ENCODE measurements at regions not wholly inside any gene's neighbourhood (a gene's known extent, or its start where the extent isn't known, plus 50 kb on each side); places are given as distances from the start of the nearest gene placed in this dataset.
A peak's percentile ranks its signal among the peaks of the same experiment; 100 is the strongest.
"Not testable (repeated sequence)": the region's sequence is repeated elsewhere in the genome, so short reads cannot be mapped to it uniquely, and the experiment has no call there.

GRCh38 chr15:35281515-35281914 lies 196.4 kb upstream of the NANOGP8 start:
- DNase-seq, result no peak

- no peak for DNase-seq
These were observed 194.7 kb upstream of the NANOGP8 start for GRCh38 chr15:35279811-35280210.

- peak; percentile 9 for DNase-seq
These were observed 186.4 kb upstream of the NANOGP8 start for GRCh38 chr15:35271371-35272043.

GRCh38 chr15:35260941-35261340 lies 175.8 kb upstream of the NANOGP8 start:
- no peak for DNase-seq

GRCh38 chr15:35260274-35260673 lies 175.2 kb upstream of the NANOGP8 start:
- not testable (repeated sequence) for DNase-seq

- DNase-seq, result peak; percentile 93
These were observed 171.5 kb upstream of the NANOGP8 start for GRCh38 chr15:35256551-35256950.

- peak; percentile 43 for DNase-seq
These were observed 171.0 kb upstream of the NANOGP8 start for GRCh38 chr15:35256141-35256540.

GRCh38 chr15:35254908-35255307 lies 169.8 kb upstream of the NANOGP8 start:
- DNase-seq, result not testable (repeated sequence)

GRCh38 chr15:35254062-35254461 lies 169.0 kb upstream of the NANOGP8 start:
- no peak for DNase-seq

GRCh38 chr15:35252351-35252865 lies 167.3 kb upstream of the NANOGP8 start:
- peak; percentile 81 for DNase-seq

- no peak for DNase-seq
These were observed 162.1 kb upstream of the NANOGP8 start for GRCh38 chr15:35247150-35247549.

GRCh38 chr15:35246451-35246850 lies 161.4 kb upstream of the NANOGP8 start:
- DNase-seq, result peak; percentile 44

GRCh38 chr15:35245681-35246080 lies 160.6 kb upstream of the NANOGP8 start:
- not testable (repeated sequence) for DNase-seq

- no peak for DNase-seq
These were observed 159.1 kb upstream of the NANOGP8 start for GRCh38 chr15:35244227-35244626.

- no peak for DNase-seq
These were observed 158.7 kb upstream of the NANOGP8 start for GRCh38 chr15:35243758-35244157.

GRCh38 chr15:35239693-35240092 lies 154.6 kb upstream of the NANOGP8 start:
- not testable (repeated sequence) for DNase-seq

- not testable (repeated sequence) for DNase-seq
These were observed 153.4 kb upstream of the NANOGP8 start for GRCh38 chr15:35238448-35238847.

GRCh38 chr15:35229085-35229484 lies 144.0 kb upstream of the NANOGP8 start:
- DNase-seq, result no peak

- DNase-seq, result peak; percentile 33
These were observed 133.1 kb upstream of the NANOGP8 start for GRCh38 chr15:35218215-35218614.

- no peak for DNase-seq
These were observed 130.0 kb upstream of the NANOGP8 start for GRCh38 chr15:35215093-35215492.

- no peak for DNase-seq
These were observed 126.3 kb upstream of the NANOGP8 start for GRCh38 chr15:35211240-35211902.

- DNase-seq, result no peak
These were observed 125.3 kb upstream of the NANOGP8 start for GRCh38 chr15:35210370-35210769.

GRCh38 chr15:35209838-35210237 lies 124.7 kb upstream of the NANOGP8 start:
- no peak for DNase-seq

- DNase-seq, result peak; percentile 67
These were observed 123.3 kb upstream of the NANOGP8 start for GRCh38 chr15:35208353-35208752.

Data from NCI-H69 (cell line).